NCI-H524 treated with DMSO at 0.1 percent for 48 hours (cell line): ENCODE measurements at regions not wholly inside any gene's neighbourhood (a gene's known extent, or its start where the extent isn't known, plus 50 kb on each side); places are given as distances from the start of the nearest gene placed in this dataset.
"Not testable (repeated sequence)": the region's sequence is repeated elsewhere in the genome, so short reads cannot be mapped to it uniquely, and the experiment has no call there.

Experiments used
- DNase-seq: peaks from one replicate; lab custom pipeline; 2025; lab: John Stamatoyannopoulos, UW

DNA sequence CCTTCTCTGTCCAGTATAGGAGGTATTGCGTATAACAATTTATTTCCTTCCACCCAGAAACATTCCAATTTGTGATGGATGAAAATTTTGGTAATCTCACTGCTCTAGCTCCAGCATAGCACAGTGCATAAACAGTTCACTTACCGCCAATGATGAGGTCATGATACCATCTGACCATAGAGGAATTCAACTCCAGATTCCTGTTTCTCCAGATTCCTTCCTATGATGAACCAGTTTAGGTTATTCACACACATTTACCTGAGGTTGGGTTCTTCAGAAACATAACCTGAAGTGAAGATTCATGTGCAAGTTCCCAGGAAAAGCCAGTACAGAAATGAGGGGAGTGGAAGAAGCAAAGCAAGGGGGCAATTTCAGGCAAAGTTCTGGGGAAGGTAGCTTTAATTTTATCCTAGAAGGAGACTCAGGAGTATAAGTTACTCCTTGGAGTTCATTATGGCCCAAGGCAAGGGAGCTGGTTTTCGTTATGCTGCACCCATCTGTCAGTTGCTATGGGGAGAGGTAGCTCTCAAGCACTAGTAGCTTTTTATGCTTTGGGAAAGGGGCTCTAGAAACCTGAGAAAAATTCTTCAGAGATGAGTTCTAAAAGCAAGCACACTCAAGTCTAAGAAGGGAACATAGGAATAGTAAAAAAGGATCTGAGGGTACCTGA is 121.6 kb downstream of the CASP12 start:
- DNase-seq, result no peak

DNA sequence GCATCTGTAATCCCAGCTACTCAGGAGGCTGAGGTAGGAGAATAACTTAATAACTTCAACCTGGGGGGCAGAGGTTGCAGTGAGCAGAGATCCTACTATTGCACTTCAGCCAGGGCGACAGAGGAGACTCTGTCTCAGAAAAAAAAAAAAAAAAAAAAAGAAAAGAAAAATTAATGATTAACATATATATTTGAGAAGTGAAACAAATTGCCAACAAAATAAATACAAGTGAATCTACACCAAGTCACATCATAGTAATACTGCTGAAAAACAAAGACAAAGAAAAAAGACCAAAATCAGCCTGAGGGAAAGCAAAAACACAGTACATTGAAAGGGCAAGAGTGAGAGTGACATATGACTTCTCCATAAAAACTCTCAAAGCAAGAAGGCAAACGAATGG is 123.7 kb downstream of the CASP12 start:
- no peak for DNase-seq

DNA sequence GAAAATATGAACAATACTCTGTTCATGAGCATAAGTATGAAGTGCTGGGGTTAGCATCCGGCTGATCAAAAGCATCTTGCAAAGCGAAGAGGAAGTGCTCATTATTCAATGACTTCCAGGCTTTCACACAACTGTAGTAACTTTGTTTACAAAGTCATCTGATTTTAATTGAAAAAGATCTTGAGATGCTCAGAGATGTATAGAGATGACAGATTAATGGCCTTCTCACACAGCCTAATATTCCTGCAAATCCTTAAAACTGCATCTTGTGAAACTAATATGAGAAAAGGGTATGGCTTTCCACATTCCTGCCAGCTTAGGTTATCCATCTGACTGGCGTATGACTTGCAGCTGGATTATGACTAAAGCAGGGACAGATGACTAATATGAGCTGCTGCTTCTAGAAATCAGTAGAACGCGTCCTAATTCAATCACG is 125.4 kb downstream of the CASP12 start:
- no peak for DNase-seq

DNA sequence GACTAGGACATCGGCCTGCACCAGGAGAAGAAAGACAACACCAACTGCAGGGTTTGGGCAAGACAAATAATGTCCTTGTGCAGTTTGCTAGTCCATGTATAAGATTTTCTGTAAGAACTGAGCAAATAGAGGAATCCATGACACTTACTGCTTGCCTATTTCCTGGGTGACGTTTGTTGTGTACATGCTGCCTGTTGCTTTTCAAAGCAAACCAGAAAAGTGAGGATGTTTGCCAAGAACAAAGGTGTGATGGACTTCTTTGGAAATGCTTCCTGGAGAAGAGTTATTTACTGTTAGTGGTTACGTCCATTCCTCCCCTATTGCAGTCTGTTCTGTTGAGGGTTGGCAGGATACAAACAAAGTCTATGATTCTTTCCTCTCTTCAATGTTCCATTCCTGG is 126.5 kb downstream of the CASP12 start:
- no peak for DNase-seq

DNA sequence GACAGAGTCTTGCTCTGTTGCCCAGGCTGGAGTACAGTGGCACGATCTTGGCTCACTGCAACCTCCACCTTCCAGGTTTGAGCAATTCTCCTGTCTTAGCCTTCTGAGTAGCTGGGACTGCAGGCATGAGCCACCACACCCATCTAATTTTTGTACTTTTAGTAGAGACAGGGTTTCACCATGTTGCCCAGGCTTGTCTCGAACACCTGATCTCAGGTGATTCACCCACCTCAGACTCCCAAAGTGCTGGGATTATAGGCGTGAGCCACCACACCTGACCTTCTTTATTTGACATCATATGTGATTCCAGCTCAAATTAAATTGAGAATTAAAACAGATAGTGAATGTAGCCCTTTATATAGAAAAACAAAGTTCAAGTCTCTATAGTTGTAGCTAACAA is 127.2 kb downstream of the CASP12 start:
- DNase-seq, result not testable (repeated sequence)

GRCh38 chr11:104765401-104766095 is 132.7 kb downstream of the CASP12 start:
- no peak for DNase-seq

DNA sequence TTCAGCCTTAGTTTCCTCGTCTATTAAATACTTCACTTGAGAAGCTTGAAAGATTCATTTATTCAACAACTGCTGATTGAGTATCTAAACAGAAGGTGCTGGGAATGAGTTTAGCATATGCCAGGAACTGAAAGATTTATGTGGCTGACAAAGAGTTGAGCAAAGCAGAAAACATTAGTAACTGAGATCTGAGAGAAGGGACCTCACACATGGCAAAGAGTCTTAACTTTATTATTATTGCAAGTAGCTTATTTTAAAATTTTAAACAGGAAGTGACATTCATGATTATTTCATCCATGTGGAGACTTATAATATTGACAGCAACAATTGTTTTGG is 133.6 kb downstream of the CASP12 start:
- DNase-seq, result peak; percentile 12

DNA sequence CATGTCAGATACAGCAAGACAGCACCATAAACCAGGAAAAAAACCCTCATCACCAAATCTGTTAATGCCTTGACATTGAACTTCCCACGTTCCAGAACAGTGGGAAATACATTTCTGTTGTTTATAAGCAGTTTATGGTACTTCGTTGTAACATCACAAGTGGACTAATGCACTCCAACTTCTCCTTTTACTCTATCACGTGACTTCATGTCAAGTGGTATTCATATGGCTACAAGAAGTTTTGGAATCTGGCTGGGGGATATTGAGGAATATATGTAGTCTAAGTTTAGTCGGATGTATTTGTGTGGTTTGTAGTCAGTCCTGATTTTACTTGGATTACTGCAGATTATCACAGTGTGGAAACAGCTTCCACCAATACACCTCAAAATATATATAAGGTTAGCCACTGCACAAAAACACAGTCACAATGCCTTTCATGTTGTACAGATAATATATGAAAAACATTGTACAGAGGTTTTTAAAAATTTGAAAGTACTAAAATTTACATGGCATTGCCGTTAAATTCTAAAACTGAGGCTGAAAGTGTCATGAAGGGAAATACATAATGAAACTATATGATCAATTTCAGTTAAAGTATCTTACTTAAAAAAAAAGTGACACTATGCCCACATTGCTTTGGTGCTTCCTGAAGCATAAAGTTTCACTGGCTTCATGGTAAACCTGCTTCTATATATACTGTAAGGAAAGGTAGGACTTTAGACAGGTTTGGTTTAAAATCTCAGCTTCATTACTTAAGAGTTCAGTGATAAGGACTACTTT is 134.1 kb downstream of the CASP12 start:
- no peak for DNase-seq

- DNase-seq, result no peak
These were observed 136.7 kb downstream of the CASP12 start for GRCh38 chr11:104761511-104761910.

DNA sequence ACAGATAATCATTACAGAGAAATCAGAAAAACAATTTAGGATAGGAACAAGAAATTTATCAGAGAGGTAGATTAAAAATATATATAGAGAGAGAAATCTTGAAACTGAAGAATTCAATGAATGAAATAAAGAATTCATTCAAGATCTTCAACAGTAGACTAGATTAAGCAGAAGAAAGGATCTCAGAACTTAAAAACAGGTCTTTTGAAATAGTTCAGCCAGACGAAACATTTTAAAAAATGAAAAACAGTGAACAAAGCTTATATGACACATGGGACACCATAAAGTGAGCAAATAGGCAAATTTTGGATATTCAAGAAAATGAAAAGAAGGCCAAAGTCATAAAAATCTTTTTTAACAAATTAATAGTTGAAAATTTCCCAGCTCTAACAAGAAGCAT is 138.8 kb downstream of the CASP12 start:
- no peak for DNase-seq

DNA sequence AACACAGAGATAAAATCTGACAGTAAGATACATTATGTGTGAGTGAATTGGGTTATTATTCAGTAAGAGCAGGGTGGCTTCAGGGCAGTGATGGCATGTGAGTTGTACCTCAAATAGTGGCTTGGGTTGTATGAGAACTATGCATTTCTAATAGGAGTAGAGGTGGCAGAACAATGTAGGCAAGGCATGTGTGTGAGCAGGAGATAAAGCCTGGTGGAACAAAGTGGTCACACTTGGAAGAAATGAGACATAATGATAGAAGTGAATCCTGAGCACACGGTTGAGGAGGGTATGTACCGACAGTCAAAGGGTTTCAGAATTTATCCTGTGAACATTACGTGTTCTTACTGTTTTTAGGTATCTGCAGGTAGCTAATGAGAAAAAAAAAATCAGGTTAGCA is 159.3 kb downstream of the CASP12 start:
- DNase-seq, result no peak

- no peak for DNase-seq
These were observed 160.1 kb downstream of the CASP12 start for GRCh38 chr11:104738208-104738607.

DNA sequence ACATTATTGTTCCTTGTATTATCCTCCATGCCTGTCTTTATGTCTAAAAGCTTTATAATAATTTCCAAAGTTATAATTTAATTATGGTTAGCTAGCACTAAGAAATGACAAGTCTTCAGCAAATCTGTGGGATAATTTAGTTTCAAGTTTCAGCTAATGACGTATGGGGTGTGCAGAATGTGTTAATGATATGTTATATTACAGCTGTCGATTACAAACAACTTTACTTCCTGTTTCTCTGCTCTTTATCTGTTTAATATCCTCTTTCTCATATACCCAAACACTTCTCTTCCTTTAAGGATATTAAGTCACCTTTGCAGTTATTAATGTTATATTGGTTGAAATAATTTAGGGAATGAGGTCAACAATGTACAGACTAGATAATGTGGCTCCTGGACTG is 161.8 kb downstream of the CASP12 start:
- DNase-seq, result no peak

DNA sequence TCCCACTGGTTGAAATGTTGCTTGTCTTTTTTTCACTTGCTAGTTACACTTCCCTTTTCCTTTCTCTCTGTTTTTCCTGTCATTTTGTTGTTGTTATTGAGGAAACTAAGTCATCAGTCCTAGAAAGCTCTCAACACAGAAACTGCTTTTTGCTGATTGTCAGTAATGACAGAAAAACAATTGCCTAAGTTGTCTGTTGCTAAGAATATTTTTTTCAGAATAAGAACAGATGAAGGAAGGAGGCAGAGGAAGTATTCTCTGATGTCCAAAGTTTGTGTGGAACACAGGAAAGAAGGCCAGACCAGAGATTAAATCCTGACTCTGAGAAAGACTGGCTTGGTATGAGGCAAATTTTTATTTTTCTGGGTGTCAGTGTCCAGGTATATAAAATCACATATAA is 163.3 kb downstream of the CASP12 start:
- DNase-seq, result no peak

DNA sequence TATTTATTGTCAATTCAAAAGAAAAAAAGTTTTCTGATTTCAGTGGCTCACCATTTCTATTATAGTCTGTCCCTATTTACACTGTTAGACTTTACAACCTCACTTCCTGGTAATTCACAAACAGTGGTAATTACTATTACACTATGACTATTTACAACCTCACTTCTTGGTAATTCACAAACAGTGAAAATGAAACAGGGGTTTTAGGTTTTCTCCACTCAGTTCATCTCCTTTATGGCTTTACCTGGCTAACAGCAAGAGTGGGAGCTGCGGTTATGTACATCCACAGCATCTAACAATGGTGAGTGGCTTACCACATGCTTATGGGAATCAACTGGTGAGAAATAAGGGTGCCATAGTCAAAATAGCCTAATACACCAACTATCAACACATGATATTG is 166.4 kb downstream of the CASP12 start:
- DNase-seq, result no peak

DNA sequence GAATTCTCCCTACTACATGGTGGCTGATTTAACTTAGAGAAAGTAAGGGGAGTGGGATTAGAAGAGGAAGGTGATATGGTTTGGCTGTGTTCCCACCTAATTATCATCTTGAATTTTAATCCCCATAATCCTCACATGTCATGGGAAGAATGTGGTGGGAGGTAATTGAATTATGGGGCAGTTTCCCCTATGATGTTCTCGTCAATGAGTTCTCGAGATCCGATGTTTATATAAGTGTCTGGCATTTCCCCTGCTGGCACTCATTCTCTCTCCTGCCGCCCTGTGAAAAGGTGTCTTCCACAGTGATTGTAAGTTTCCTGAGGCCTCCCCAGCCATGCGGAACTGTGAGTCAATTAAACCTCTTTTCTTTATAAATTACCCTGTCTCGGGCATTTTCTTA is 169.3 kb downstream of the CASP12 start:
- peak; percentile 81 for DNase-seq

DNA sequence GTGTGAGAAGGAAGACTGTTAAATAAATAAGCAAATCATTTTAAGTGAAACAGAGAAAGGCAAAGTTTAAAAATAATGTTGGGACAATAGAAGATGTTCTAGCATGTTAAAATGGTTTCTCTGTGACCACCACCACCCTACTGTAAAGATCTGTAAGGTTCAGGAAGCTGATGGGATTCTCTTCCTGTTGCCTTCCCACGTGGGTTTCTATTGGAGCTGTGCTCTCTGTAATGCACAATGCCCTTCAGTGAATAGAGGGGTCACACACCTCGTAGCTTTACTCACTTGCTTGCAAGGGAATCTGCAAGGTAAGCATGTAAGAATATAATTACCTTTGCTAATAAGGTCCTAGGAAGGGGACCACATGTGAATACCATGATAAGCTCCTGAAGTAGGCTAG is 170.5 kb downstream of the CASP12 start:
- no peak for DNase-seq

- DNase-seq, result no peak
These were observed 171.2 kb downstream of the CASP12 start for GRCh38 chr11:104727095-104727494.

- DNase-seq, result no peak
These were observed 172.4 kb downstream of the CASP12 start for GRCh38 chr11:104725796-104726408.

GRCh38 chr11:104713401-104713800 is 184.9 kb downstream of the CASP12 start:
- no peak for DNase-seq

- DNase-seq, result no peak
These were observed 192.6 kb downstream of the CASP12 start for GRCh38 chr11:104705490-104706190.

DNA sequence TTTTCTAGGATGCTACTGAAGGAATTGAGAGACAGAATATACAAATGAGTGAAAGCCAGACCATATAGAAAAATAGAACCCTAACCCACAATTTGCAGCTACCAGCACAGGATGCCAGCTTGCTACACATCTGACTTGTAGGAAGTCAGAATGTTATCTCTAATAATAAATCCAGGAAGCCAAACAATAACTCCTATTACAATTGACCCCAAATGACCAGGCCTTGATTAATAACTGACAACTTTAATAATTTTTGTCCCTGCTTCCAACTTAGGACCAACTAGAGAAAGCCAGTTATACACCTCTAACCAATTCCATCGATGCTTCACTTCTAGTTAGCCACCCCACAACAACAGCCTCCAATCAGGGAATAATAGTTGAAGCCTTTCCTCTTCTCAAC is 193.4 kb downstream of the CASP12 start:
- no peak for DNase-seq
